HCT116 (cell line): ENCODE measurements at regions not wholly inside any gene's neighbourhood (a gene's known extent, or its start where the extent isn't known, plus 50 kb on each side); places are given as distances from the start of the nearest gene placed in this dataset.

Experiments used
- ATAC-seq: fragments of 200-7000 bp; cut with Tn5 transposase; 2 replicates; pipeline ENCODE4 v1.9.1; 2020; ENCODE audit warnings: mild to moderate bottlenecking, moderate library complexity
- BruUV-seq: library from RNA; stranded (reverse); fragments of 400-500 nt; replicated peaks from 2 replicates; lab custom pipeline; 2021; lab: Mats Ljungman, UMichigan
- CTCF ChIA-PET: fragments of 300-600 bp; sonication (Branson Sonifier 250); formaldehyde crosslinking; loops from one replicate; lab custom pipeline; 2021; ENCODE audit warnings: antibody characterized with exemption; lab: Charles Lee
- POLR2A ChIA-PET: fragments of 300-600, 350-600 bp; sonication (Branson Sonifier 250); formaldehyde crosslinking; loops from one replicate; lab custom pipeline; 2021; ENCODE audit warnings: antibody characterized with exemption; lab: Charles Lee
- RAD21 ChIA-PET, 2 experiments: fragments of 300-600 bp; sonication (Branson Sonifier 250); formaldehyde crosslinking; loops; one replicate each; lab custom pipeline; 2023; ENCODE audit warnings: low total read pairs in 2 of 2; ENCODE audit not compliant: uncharacterized antibody in 2 of 2, unreplicated experiment in 2 of 2, low non-redundant PET in 1 of 2; lab: Charles Lee
- DNase-seq: peaks from one replicate; pipeline ENCODE4 v3.0.0-alpha.2; 2010; ENCODE audit warnings: low read depth, low spot score
- H2AFZ ChIP-seq: fragments of 200-600 bp; shearing (Covaris generic), sonication (generic); 2 replicates; pipeline ENCODE4 v1.6.1; 2017; ENCODE audit warnings: low read depth, mixed run types, mixed read lengths, antibody characterized with exemption, low read length; ENCODE audit not compliant: poor library complexity, severe bottlenecking
- H3K27ac ChIP-seq: 2 replicates; pipeline ENCODE4 v1.5.1; 2012; ENCODE audit warnings: low read depth, low read length
- H3K27me3 ChIP-seq: fragments of 200-600 bp; sonication (generic); 2 replicates; pipeline ENCODE4 v1.6.1; 2016; ENCODE audit warnings: mixed run types, low read length, mixed read lengths; ENCODE audit not compliant: insufficient read depth
- H3K36me3 ChIP-seq, 2 experiments: fragments of 200-500 bp in 1 of 2; fragments of 200-600 bp in 1 of 2; sonication (Bioruptor generic) in 1 of 2; sonication (generic) in 1 of 2; 2 replicates each; pipeline versions ENCODE4 v1.5.1 to v1.6.1; 2014 to 2016; ENCODE audit warnings: low read length in 2 of 2, inconsistent platforms in 1 of 2, mixed read lengths in 1 of 2, mixed run types in 1 of 2; ENCODE audit not compliant: insufficient read depth in 2 of 2, control insufficient read depth in 1 of 2
- H3K4me1 ChIP-seq, 2 experiments: fragments of 200-600 bp in 1 of 2; sonication (generic) in 1 of 2; 2 replicates each; pipeline versions ENCODE4 v1.5.1 to v1.6.1; 2012 to 2017; ENCODE audit warnings: low read length in 2 of 2, inconsistent platforms in 1 of 2, mild to moderate bottlenecking in 1 of 2, mixed read lengths in 1 of 2, mixed run types in 1 of 2, moderate library complexity in 1 of 2; ENCODE audit not compliant: insufficient read depth in 2 of 2, control insufficient read depth in 1 of 2
- H3K4me2 ChIP-seq: fragments of 200-600 bp; sonication (generic); 2 replicates; pipeline ENCODE4 v1.6.1; 2017; ENCODE audit warnings: mixed run types, low read length, mixed read lengths
- H3K4me3 ChIP-seq, 2 experiments: fragments of 200-600 bp in 1 of 2; sonication (generic) in 1 of 2; replicated peaks in 1 of 2; 2 replicates each; pipeline ENCODE4 v1.5.1; 2011 to 2016; ENCODE audit warnings: low read length in 2 of 2, control low read depth in 1 of 2, low read depth in 1 of 2, mild to moderate bottlenecking in 1 of 2, mixed read lengths in 1 of 2, mixed run types in 1 of 2
- H3K79me2 ChIP-seq: fragments of 200-600 bp; sonication (generic); 2 replicates; pipeline ENCODE4 v1.6.1; 2017; ENCODE audit warnings: mild to moderate bottlenecking, mixed run types, low read length, moderate library complexity, mixed read lengths; ENCODE audit not compliant: insufficient read depth
- H3K9ac ChIP-seq: fragments of 200-600 bp; sonication (generic); 2 replicates; pipeline ENCODE4 v1.6.1; 2016; ENCODE audit warnings: low read length, mixed read lengths
- H3K9me2 ChIP-seq: fragments of 200-600 bp; sonication (generic), shearing (Covaris generic); 2 replicates; pipeline ENCODE4 v1.6.1; 2017; ENCODE audit warnings: mixed run types, mild to moderate bottlenecking, moderate library complexity; ENCODE audit not compliant: insufficient read depth
- H3K9me3 ChIP-seq, 2 experiments: fragments of 200-500 bp in 1 of 2; fragments of 200-600 bp in 1 of 2; sonication (Bioruptor generic) in 1 of 2; sonication (generic) in 1 of 2; 2 replicates each; pipeline ENCODE4 v1.6.1; 2014 to 2017; ENCODE audit warnings: low read length in 2 of 2, mixed read lengths in 2 of 2, inconsistent platforms in 1 of 2, low read depth in 1 of 2, mild to moderate bottlenecking in 1 of 2, mixed run types in 1 of 2, moderate library complexity in 1 of 2; ENCODE audit not compliant: control insufficient read depth in 1 of 2, insufficient read depth in 1 of 2
- H4K20me1 ChIP-seq: fragments of 200-600 bp; sonication (generic), shearing (Covaris generic); 2 replicates; pipeline ENCODE4 v1.6.1; 2017; ENCODE audit warnings: mixed run types, mild to moderate bottlenecking, moderate library complexity; ENCODE audit not compliant: insufficient read depth
- CBX3 ChIP-seq: IDR thresholded peaks from 2 replicates; pipeline ENCODE4 v1.6.1; 2012; ENCODE audit warnings: low read depth
- EZH2 ChIP-seq: fragments of 200-600 bp; sonication (generic); IDR thresholded peaks from 2 replicates; pipeline ENCODE4 v1.6.1; 2017; ENCODE audit warnings: antibody characterized with exemption, mixed run types
- JUND ChIP-seq: IDR thresholded peaks from 2 replicates; pipeline ENCODE4 v1.6.1; 2012
- POLR2A ChIP-seq: IDR thresholded peaks from 2 replicates; pipeline ENCODE4 v1.7.0; 2011; ENCODE audit warnings: borderline replicate concordance; ENCODE audit not compliant: insufficient read depth, insufficient read length; ENCODE audit errors: extremely low read depth
- POLR2AphosphoS5 ChIP-seq: IDR thresholded peaks from 2 replicates; pipeline ENCODE4 v1.6.1; 2011; ENCODE audit warnings: mild to moderate bottlenecking, low read depth, low read length, moderate library complexity
- REST ChIP-seq: IDR thresholded peaks from 2 replicates; pipeline ENCODE4 v1.6.1; 2012; ENCODE audit warnings: low read depth
- intact Hi-C: fragments of 100-400 bp; cut with micrococcal nuclease; formaldehyde crosslinking; loops from 2 replicates; pipeline ENCODE4 v1.10.0; 2022
- TF ChIP-seq, protein P1 (sequence below): IDR thresholded peaks from 2 replicates; pipeline ENCODE4 v1.6.1; 2012

DNA sequence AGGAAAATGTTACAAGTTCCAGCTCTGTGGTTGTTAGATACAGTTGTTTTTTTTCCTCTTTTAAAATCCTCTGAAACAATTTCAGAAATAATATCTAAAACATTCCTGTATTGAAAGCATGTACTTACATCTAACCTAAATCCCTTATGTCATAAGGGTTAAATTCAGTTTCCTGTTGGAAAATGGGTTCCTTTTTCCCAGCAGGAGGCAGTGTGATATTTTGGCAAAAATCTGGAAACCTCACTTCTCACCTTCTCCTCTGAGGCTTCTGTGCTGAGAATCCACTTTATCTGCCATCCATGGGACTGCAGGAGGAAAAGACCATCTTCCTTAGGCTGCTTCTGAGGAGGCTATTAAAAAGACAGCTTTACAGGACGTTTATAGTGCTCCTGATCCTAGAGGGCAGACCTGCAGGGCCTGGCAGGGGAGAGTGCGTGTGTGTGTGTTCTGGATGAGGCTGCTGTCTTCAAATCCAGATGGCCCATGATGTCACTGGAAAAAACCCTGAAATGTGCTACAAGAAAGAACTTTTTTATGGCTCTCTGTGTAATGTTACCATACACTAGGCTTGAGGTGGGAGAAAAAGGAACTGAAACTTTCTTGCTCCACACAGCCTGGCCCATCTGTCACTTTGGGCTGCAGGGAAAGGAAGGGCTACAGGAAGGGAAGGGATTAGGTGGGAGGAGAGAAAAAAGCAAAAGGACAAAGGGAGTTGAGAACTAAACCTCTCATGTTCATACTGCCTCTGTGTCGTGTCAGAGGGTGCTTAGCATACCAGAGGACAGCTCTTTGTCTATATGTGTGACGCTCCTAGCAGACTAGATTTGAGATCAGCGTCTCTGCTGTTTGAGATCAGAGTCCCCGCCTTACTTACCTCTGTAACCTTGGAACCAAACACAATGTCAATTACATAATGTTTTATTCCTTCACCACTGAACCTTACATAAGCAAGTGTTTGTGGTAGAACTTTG lies 379.2 kb upstream of the SPAG17 start (continued):
- TF ChIP-seq JUND (no peak), POLR2A (no peak)

DNA sequence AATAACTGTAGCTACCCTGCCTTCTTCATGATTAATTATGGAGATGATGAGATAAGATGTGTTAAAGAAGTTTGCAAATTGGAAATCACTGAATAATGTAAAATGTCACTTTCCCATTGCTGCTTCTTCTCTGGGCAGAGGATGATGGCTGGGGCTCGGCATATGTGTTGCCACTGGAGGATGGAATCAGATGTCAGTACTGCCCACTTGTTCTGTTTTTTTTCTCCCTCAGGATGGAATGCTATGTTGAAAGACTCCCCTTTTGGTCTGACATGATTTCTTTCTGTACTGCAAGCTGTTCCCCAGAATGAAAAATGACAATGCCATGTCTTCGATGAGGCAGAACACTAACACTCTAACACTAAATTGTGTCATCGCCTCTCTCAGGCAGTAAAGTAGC lies 373.9 kb upstream of the SPAG17 start:
- no peak overlapping the region for H3K9ac ChIP-seq
- no peak overlapping the region for H2AFZ ChIP-seq
- no peaks in the 10 kb centered on the region for H3K36me3 ChIP-seq
- DNase-seq (no peak), ATAC-seq (no peak)
- ChIA-PET POLR2A (no interaction called here), CTCF (no interaction called here), RAD21 (no interaction called here)
- H4K20me1 ChIP-seq = no peaks in the 10 kb centered on the region
- no peaks in the 10 kb centered on the region for H3K27me3 ChIP-seq
- peaks cover 0 to 4% of the 10 kb centered on the region in 2 experiments; a peak in 1 of 4 replicates for H3K9me3 ChIP-seq
- no peak overlapping the region for H3K27ac ChIP-seq
- no peak overlapping the region for H3K4me3 ChIP-seq
- H3K4me1 ChIP-seq = no peaks in the 10 kb centered on the region
- no peak overlapping the region for H3K4me2 ChIP-seq
- TF ChIP-seq POLR2AphosphoS5 = no peak
- no peak for TF ChIP-seq EZH2
- no peak for TF ChIP-seq JUND
- TF ChIP-seq, protein P1, sequence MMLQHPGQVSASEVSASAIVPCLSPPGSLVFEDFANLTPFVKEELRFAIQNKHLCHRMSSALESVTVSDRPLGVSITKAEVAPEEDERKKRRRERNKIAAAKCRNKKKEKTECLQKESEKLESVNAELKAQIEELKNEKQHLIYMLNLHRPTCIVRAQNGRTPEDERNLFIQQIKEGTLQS = no peak
- TF ChIP-seq REST = no peak
- no peak for TF ChIP-seq CBX3
- no peaks in the 10 kb centered on the region for H3K79me2 ChIP-seq
- no TSS peak for BruUV-seq
- H3K9me2 ChIP-seq = no peaks in the 10 kb centered on the region
- intact Hi-C loops = no loop called here
